SU-DHL-6 (cell line): ENCODE measurements at regions not wholly inside any gene's neighbourhood (a gene's known extent, or its start where the extent isn't known, plus 50 kb on each side); places are given as distances from the start of the nearest gene placed in this dataset.

Source experiments
- H2AFZ ChIP-seq: fragments of 200-600 bp; sonication (generic); 2 replicates; pipeline ENCODE4 v1.6.1; 2014; ENCODE audit warnings: low read depth, mild to moderate bottlenecking, moderate library complexity, mixed read lengths, antibody characterized with exemption, low read length; ENCODE audit not compliant: severe bottlenecking
- H3F3A ChIP-seq: fragments of 200-600 bp; shearing (Covaris generic); 2 replicates; pipeline ENCODE4 v1.6.0; 2016; ENCODE audit warnings: antibody characterized with exemption, mild to moderate bottlenecking; ENCODE audit not compliant: insufficient read depth
- H3K27ac ChIP-seq: fragments of 200-600 bp; sonication (generic); 2 replicates; pipeline ENCODE4 v1.5.1; 2016; ENCODE audit warnings: low read depth, mild to moderate bottlenecking, low read length, moderate library complexity, mixed read lengths
- H3K27me3 ChIP-seq: fragments of 200-600 bp; sonication (generic), shearing (Covaris generic); 2 replicates; pipeline ENCODE4 v1.6.0; 2014; ENCODE audit warnings: mild to moderate bottlenecking, low read length
- H3K36me3 ChIP-seq: fragments of 200-600 bp; sonication (generic); 2 replicates; pipeline ENCODE4 v1.6.1; 2014; ENCODE audit warnings: mild to moderate bottlenecking, low read length, mixed read lengths
- H3K4me2 ChIP-seq: fragments of 300-600, 200-600 bp; shearing (Covaris generic), sonication (generic); 2 replicates; pipeline ENCODE4 v1.6.0; 2014; ENCODE audit warnings: low read length, low read depth, mild to moderate bottlenecking; ENCODE audit not compliant: poor library complexity, severe bottlenecking
- H3K4me3 ChIP-seq: fragments of 200-600 bp; sonication (generic); 2 replicates; pipeline ENCODE4 v1.5.1; 2014; ENCODE audit warnings: antibody characterized with exemption, low read length, mild to moderate bottlenecking, mixed read lengths; ENCODE audit not compliant: insufficient read depth, poor library complexity, severe bottlenecking
- H3K79me2 ChIP-seq: fragments of 200-600 bp; sonication (generic); 2 replicates; pipeline ENCODE4 v1.6.1; 2014; ENCODE audit warnings: mild to moderate bottlenecking, low read length, moderate library complexity; ENCODE audit not compliant: insufficient read depth
- H3K9ac ChIP-seq: fragments of 200-600 bp; sonication (generic); 2 replicates; pipeline ENCODE4 v1.7.0; 2014; ENCODE audit warnings: mild to moderate bottlenecking, low read length
- H3K9me2 ChIP-seq: fragments of 200-600 bp; sonication (generic); replicated peaks from 2 replicates; pipeline ENCODE4 v1.6.1; 2014; ENCODE audit warnings: low read length; ENCODE audit not compliant: insufficient read depth
- H3K9me3 ChIP-seq: fragments of 200-600 bp; sonication (generic); 2 replicates; pipeline ENCODE4 v1.6.1; 2014; ENCODE audit warnings: low read length, mixed read lengths; ENCODE audit not compliant: insufficient read depth
- H4K20me1 ChIP-seq: fragments of 200-600 bp; sonication (generic); 2 replicates; pipeline ENCODE4 v1.6.1; 2014; ENCODE audit warnings: low read depth, mild to moderate bottlenecking, antibody characterized with exemption, low read length, moderate library complexity, mixed read lengths
- CTCF ChIP-seq: fragments of 200-600 bp; sonication (generic); IDR thresholded peaks from one replicate; pipeline ENCODE4 v1.5.1; 2017; ENCODE audit warnings: antibody characterized with exemption, mild to moderate bottlenecking, low read length, moderate library complexity; ENCODE audit not compliant: insufficient read depth, poor library complexity, severe bottlenecking
- EZH2phosphoT487 ChIP-seq: fragments of 200-600 bp; sonication (generic), shearing (Covaris generic); conservative IDR thresholded peaks from 2 replicates; pipeline ENCODE4 v1.6.1; 2018; ENCODE audit warnings: mild to moderate bottlenecking, antibody characterized with exemption, low read length, moderate library complexity, mixed read lengths

- no peaks in the 10 kb centered on the region for H3F3A ChIP-seq
These were observed 168.8 kb upstream of the SYT13 start for GRCh38 chr11:45454917-45455401.

GRCh38 chr11:45453721-45454120, 167.6 kb upstream of the SYT13 start:
- Histone ChIP-seq H3K4me2 (no peak overlapping the region), H3K27me3 (no peaks in the 10 kb centered on the region), H3K36me3 (no peaks in the 10 kb centered on the region), H3K9me3 (no peaks in the 10 kb centered on the region), H2AFZ (no peak overlapping the region), H3K4me3 (no peak overlapping the region), H4K20me1 (no peaks in the 10 kb centered on the region), H3F3A (no peaks in the 10 kb centered on the region), H3K27ac (no peak overlapping the region), H3K9ac (no peak overlapping the region), H3K9me2 (no peaks in the 10 kb centered on the region), H3K79me2 (no peaks in the 10 kb centered on the region)
- TF ChIP-seq CTCF (no peak), EZH2phosphoT487 (no peak)

More at GRCh38 chr11:45454917-45455401, 168.8 kb upstream of the SYT13 start:
- Histone ChIP-seq H3K9ac (no peak overlapping the region), H3K79me2 (no peaks in the 10 kb centered on the region), H3K4me3 (no peak overlapping the region), H4K20me1 (no peaks in the 10 kb centered on the region), H3K4me2 (no peak overlapping the region), H3K36me3 (no peaks in the 10 kb centered on the region), H3K9me2 (no peaks in the 10 kb centered on the region), H2AFZ (no peak overlapping the region), H3K9me3 (no peaks in the 10 kb centered on the region), H3K27ac (no peak overlapping the region), H3K27me3 (no peaks in the 10 kb centered on the region)
- TF ChIP-seq CTCF (no peak), EZH2phosphoT487 (no peak)

- no peak overlapping the region for H3K4me2 ChIP-seq
- TF ChIP-seq EZH2phosphoT487 (no peak), CTCF (no peak)
- H3K4me3 ChIP-seq: no peak overlapping the region
- H3K9me3 ChIP-seq: no peaks in the 10 kb centered on the region
- no peak overlapping the region for H2AFZ ChIP-seq
- no peaks in the 10 kb centered on the region for H4K20me1 ChIP-seq
- H3K9me2 ChIP-seq: no peaks in the 10 kb centered on the region
- no peaks in the 10 kb centered on the region for H3F3A ChIP-seq
- no peaks in the 10 kb centered on the region for H3K27me3 ChIP-seq
- H3K36me3 ChIP-seq: no peaks in the 10 kb centered on the region
- H3K27ac ChIP-seq: no peak overlapping the region
- no peaks in the 10 kb centered on the region for H3K79me2 ChIP-seq
- H3K9ac ChIP-seq: no peak overlapping the region
These were observed 165.8 kb upstream of the SYT13 start for GRCh38 chr11:45451766-45452440.
